HepG2 (cell line): ENCODE measurements at regions not wholly inside any gene's neighbourhood (a gene's known extent, or its start where the extent isn't known, plus 50 kb on each side); places are given as distances from the start of the nearest gene placed in this dataset.
A peak's percentile ranks its signal among the peaks of the same experiment; 100 is the strongest.

ENCODE experiments used
- ELF1 ChIP-seq: sonication (generic); formaldehyde crosslinking; IDR thresholded peaks from 2 replicates; pipeline ENCODE4 v1.4.0; 2020; ENCODE audit warnings: missing genetic modification reagents
- EP300 ChIP-seq, 3 experiments: sonication (generic) in 1 of 3; formaldehyde crosslinking in 1 of 3; IDR thresholded peaks; 2 replicates each; pipeline versions ENCODE4 v1.5.1 to v1.6.1; 2011 to 2020; ENCODE audit warnings: low read depth in 2 of 3, low read length in 2 of 3, borderline replicate concordance in 1 of 3, improper control_type of control experiment in 1 of 3, mild to moderate bottlenecking in 1 of 3, missing genetic modification reagents in 1 of 3, moderate library complexity in 1 of 3
- ESRRA ChIP-seq: sonication (generic); formaldehyde crosslinking; IDR thresholded peaks from 2 replicates; pipeline ENCODE4 v1.5.1; 2020; ENCODE audit warnings: mild to moderate bottlenecking, low read depth, missing genetic modification reagents
- FOXP1 ChIP-seq, 2 experiments: fragments of 450-650 bp in 1 of 2; IDR thresholded peaks; 2 replicates each; pipeline ENCODE4 v1.6.1; 2017 to 2018; ENCODE audit warnings: antibody characterized with exemption in 1 of 2
- HDAC2 ChIP-seq: sonication (generic); formaldehyde crosslinking; IDR thresholded peaks from 2 replicates; pipeline ENCODE4 v1.4.0; 2020; ENCODE audit warnings: missing genetic modification reagents
- KAT7 ChIP-seq: IDR thresholded peaks from 2 replicates; pipeline ENCODE4 v1.6.1; 2018; ENCODE audit warnings: borderline replicate concordance, missing compliant biosample characterization
- KDM6A ChIP-seq: IDR thresholded peaks from 2 replicates; pipeline ENCODE4 v1.6.1; 2016; ENCODE audit warnings: low read depth
- PAF1 ChIP-seq: IDR thresholded peaks from 2 replicates; pipeline ENCODE4 v1.6.1; 2016; ENCODE audit warnings: missing genetic modification reagents, missing compliant biosample characterization
- PITX1 ChIP-seq: sonication (generic); formaldehyde crosslinking; IDR thresholded peaks from 2 replicates; pipeline ENCODE4 v1.5.1; 2020; ENCODE audit warnings: mild to moderate bottlenecking, missing genetic modification reagents
- POGZ ChIP-seq: sonication (generic); formaldehyde crosslinking; IDR thresholded peaks from 2 replicates; pipeline ENCODE4 v1.4.0; 2020; ENCODE audit warnings: mild to moderate bottlenecking, missing genetic modification reagents
- RELA ChIP-seq: sonication (generic); formaldehyde crosslinking; IDR thresholded peaks from 2 replicates; pipeline ENCODE4 v1.4.0; 2020; ENCODE audit warnings: missing genetic modification reagents
- RFX1 ChIP-seq: fragments of 450-650 bp; IDR thresholded peaks from 2 replicates; pipeline ENCODE4 v1.6.1; 2017
- SAP130 ChIP-seq: IDR thresholded peaks from 2 replicates; pipeline ENCODE4 v1.6.1; 2016; ENCODE audit warnings: low read depth
- SOX13 ChIP-seq, 3 experiments: fragments of 450-650 bp in 1 of 3; sonication (generic) in 1 of 3; formaldehyde crosslinking in 1 of 3; IDR thresholded peaks in 2 of 3; conservative IDR thresholded peaks in 1 of 3; 2 replicates each; pipeline versions ENCODE4 v1.5.0 to v1.6.1; 2016 to 2020; ENCODE audit warnings: antibody characterized with exemption in 1 of 3, mild to moderate bottlenecking in 1 of 3, missing compliant biosample characterization in 1 of 3, missing genetic modification reagents in 1 of 3, moderate library complexity in 1 of 3
- TBX2 ChIP-seq: sonication (generic); formaldehyde crosslinking; IDR thresholded peaks from 2 replicates; pipeline ENCODE4 v1.5.0; 2020; ENCODE audit warnings: missing genetic modification reagents, mild to moderate bottlenecking, borderline replicate concordance
- TCF7L2 ChIP-seq: IDR thresholded peaks from 2 replicates; pipeline ENCODE4 v1.6.1; 2011; ENCODE audit warnings: mild to moderate bottlenecking, low read depth, low read length, moderate library complexity
- TGIF2 ChIP-seq: IDR thresholded peaks from 2 replicates; pipeline ENCODE4 v1.6.1; 2016; ENCODE audit warnings: control low read depth, missing compliant biosample characterization
- YEATS4 ChIP-seq: sonication (generic); formaldehyde crosslinking; IDR thresholded peaks from 2 replicates; pipeline ENCODE4 v1.4.0; 2020; ENCODE audit warnings: missing genetic modification reagents, borderline replicate concordance
- ZBTB7B ChIP-seq: sonication (generic); formaldehyde crosslinking; IDR thresholded peaks from 2 replicates; pipeline ENCODE4 v1.4.0; 2020; ENCODE audit warnings: missing genetic modification reagents
- ZFX ChIP-seq: sonication (generic); formaldehyde crosslinking; IDR thresholded peaks from 2 replicates; pipeline ENCODE4 v1.4.0; 2020; ENCODE audit warnings: mild to moderate bottlenecking, low read depth, missing genetic modification reagents, moderate library complexity
- ZNF12 ChIP-seq: sonication (generic); formaldehyde crosslinking; IDR thresholded peaks from 2 replicates; pipeline ENCODE4 v1.5.0; 2020; ENCODE audit warnings: missing genetic modification reagents
- ZNF205 ChIP-seq: IDR thresholded peaks from 2 replicates; pipeline ENCODE4 v1.6.1; 2018; ENCODE audit warnings: missing biosample characterization, missing genetic modification reagents
- ZNF773 ChIP-seq: sonication (generic); formaldehyde crosslinking; IDR thresholded peaks from 2 replicates; pipeline ENCODE4 v1.4.0; 2020; ENCODE audit warnings: missing genetic modification reagents, borderline replicate concordance
- TF ChIP-seq, protein P1 (sequence below): sonication (generic); formaldehyde crosslinking; IDR thresholded peaks from 2 replicates; pipeline ENCODE4 v1.4.0; 2020; ENCODE audit warnings: mild to moderate bottlenecking, missing genetic modification reagents

DNA sequence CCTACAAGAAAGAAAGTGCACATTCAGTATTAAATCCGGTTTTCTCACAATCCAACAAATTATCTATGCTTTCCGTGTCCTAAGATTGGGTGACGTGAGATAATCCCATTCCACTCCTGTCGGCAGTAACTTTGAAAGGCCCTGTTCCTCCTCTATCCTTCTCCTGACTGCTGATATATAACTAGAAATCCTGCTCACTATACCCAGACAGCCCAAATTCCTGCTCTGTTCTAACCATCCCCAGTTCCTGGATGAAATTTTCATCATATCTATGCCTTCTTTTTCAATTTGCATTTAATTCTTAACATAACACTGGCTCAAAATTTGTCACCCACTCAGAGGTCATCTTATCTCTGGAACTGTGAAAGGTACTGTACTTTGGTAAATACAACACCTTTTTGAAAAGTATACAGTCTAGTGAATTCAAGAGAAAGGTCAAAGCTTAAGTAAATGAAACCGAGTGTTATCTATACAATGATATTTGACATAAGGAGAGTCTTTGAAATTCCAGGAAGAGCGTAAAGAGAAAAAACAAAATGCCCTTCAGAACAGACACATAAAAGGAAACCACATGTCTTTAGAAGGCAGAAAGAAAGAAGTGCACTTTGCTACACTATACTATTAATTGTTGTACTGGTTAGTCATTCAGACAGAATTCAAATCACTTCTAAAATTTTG, 200.5 kb upstream of the NEGR1 start (continued):
- TF ChIP-seq RELA (CRISPR knock-in tag) (no peak), TCF7L2 (peak; percentile 97), ZFX (CRISPR knock-in tag) (no peak), ELF1 (CRISPR knock-in tag) (peak; percentile 44; the same call in 1 of the 2 replicates), YEATS4 (CRISPR knock-in tag) (no peak), EP300 (IDR thresholded peaks at IDR 0.05; ENCODE audit: low read depth in 2 of 2, low read length in 2 of 2) (peak; percentile 47 to 95; a peak in 3 of 4 replicates), EP300 (CRISPR knock-in tag; IDR thresholded peaks at IDR 0.05; ENCODE audit: borderline replicate concordance) (peak; percentile 79), PAF1 (no peak), ZBTB7B (CRISPR knock-in tag) (0 out of 2 replicates have a peak, but pooled peaks have one; percentile 37), RFX1 (no peak), KAT7 (CRISPR knock-in tag) (no peak), FOXP1 (IDR thresholded peaks at IDR 0.05) (no peak), FOXP1 (CRISPR knock-in tag; IDR thresholded peaks at IDR 0.05) (peak; percentile 87), ZNF205 (CRISPR knock-in tag) (0 out of 2 replicates have a peak, but pooled peaks have one; percentile 39), POGZ (CRISPR knock-in tag) (peak; percentile 50), ZNF773 (no peak), KDM6A (CRISPR knock-in tag) (peak; percentile 61; the same call in 1 of the 2 replicates), PITX1 (peak; percentile 50; the same call in 1 of the 2 replicates), TBX2 (CRISPR knock-in tag) (peak; percentile 94), TGIF2 (CRISPR knock-in tag) (no peak), ESRRA (peak; percentile 56; the same call in 1 of the 2 replicates), HDAC2 (CRISPR knock-in tag) (peak; percentile 79), SAP130 (CRISPR knock-in tag) (peak; percentile 52), SOX13 (IDR thresholded peaks at IDR 0.05) (peak; percentile 59; the same call in 1 of the 2 replicates), SOX13 (CRISPR knock-in tag; conservative IDR thresholded peaks at IDR 0.05 in 1 of 2, IDR thresholded peaks at IDR 0.05 in 1 of 2) (peak in 1 of 2 experiments; percentile 94; a peak in 2 of 4 replicates), ZNF12 (no peak)
- TF ChIP-seq, protein P1, sequence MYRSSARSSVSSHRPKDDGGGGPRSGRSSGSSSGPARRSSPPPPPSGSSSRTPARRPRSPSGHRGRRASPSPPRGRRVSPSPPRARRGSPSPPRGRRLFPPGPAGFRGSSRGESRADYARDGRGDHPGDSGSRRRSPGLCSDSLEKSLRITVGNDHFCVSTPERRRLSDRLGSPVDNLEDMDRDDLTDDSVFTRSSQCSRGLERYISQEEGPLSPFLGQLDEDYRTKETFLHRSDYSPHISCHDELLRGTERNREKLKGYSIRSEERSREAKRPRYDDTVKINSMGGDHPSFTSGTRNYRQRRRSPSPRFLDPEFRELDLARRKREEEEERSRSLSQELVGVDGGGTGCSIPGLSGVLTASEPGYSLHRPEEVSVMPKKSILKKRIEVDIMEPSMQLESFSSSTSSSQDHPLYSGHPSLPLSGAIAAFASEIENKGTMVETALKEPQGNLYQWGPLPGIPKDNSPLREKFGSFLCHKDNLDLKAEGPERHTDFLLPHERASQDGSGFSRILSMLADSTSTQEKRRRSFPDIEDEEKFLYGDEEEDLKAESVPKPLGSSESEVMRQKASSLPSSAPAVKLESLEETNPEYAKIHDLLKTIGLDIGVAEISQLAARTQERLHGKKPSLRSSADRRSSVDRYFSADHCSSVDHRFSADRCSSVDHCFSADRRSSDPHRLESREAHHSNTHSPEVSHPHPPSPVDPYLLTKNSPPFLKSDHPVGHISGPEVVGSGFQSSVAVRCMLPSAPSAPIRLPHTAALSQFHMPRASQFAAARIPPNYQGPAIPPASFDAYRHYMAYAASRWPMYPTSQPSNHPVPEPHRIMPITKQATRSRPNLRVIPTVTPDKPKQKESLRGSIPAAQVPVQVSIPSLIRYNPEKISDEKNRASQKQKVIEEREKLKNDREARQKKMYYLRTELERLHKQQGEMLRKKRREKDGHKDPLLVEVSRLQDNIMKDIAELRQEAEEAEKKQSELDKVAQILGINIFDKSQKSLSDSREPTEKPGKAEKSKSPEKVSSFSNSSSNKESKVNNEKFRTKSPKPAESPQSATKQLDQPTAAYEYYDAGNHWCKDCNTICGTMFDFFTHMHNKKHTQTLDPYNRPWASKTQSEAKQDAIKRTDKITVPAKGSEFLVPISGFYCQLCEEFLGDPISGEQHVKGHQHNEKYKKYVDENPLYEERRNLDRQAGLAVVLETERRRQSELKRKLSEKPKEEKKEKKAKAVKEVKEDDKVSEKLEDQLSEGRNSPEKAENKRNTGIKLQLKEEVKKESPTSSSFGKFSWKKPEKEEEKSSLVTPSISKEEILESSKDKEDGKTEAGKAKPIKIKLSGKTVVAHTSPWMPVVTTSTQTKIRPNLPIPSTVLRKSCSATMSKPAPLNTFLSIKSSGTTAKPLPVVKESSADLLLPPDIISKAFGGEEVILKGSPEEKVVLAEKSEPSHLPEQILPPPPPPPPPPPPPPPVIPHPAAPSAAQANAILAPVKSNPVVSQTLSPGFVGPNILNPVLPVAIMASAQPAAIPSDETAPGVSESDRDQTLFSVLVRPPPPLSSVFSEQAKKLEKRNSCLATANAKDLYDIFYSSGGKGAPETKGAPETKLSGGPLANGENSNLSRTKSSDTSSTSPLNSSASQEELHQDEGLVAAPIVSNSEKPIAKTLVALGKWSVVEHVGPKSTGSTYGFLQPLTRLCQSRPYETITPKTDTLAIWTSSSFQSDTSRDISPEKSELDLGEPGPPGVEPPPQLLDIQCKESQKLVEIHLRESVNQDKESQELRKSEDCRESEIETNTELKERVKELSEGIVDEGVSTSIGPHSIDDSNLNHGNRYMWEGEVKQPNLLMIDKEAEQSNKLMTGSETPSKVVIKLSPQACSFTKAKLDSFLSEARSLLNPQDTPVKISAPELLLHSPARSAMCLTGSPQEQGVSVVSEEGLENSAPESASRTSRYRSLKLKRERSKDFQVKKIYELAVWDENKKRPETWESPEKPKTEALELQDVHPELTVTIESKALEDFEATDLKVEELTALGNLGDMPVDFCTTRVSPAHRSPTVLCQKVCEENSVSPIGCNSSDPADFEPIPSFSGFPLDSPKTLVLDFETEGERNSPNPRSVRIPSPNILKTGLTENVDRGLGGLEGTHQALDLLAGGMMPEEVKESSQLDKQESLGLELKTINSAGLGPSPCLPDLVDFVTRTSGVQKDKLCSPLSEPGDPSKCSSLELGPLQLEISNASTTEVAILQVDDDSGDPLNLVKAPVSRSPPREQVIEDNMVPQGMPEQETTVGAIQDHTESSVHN (CRISPR knock-in tag), result no peak
